ENCODE measurements at regions not wholly inside any gene's neighbourhood (a gene's known extent, or its start where the extent isn't known, plus 50 kb on each side); places are given as distances from the start of the nearest gene placed in this dataset.

DNA sequence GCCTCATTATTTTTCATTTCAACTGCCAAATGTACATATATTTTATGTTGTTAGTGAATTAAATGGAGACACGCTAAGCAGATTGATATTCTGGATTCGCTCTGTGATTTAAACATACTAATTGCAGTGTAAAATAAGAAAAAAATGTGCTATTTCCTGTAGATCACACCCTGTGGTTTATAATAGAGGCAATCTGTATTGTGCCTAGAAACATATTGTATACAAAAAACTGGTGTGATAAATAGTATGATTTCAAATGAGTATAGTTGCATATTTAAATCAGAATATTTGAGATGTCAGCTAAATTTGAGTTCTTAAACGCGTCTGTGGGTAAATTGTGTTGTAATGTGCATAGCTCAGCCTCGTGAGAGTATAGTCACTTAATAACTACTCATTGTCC, 643.9 kb downstream of the TBC1D4 start:
- H3K4me2 ChIP-seq (ENCODE audit: control insufficient read depth, insufficient read depth): no peak overlapping the region
- BruUV-seq (replicated peaks): no TSS peak
- intact Hi-C loops (cut with micrococcal nuclease; ENCODE audit: unreplicated experiment) (no loop called here), in situ Hi-C loops (cut with MboI) (no loop called here)
- SMC1A ChIA-PET (ENCODE audit: uncharacterized antibody, unreplicated experiment): no interaction called here
- no peaks in the 10 kb centered on the region for H3K4me1 ChIP-seq (ENCODE audit: control insufficient read depth, insufficient read depth, low read length)
- no peaks in the 10 kb centered on the region for H3K27me3 ChIP-seq (replicated peaks in 1 of 2; ENCODE audit: control insufficient read depth in 2 of 2, insufficient read depth in 2 of 2, low read length in 1 of 2)
- no peaks in the 10 kb centered on the region for H3K79me2 ChIP-seq (ENCODE audit: control insufficient read depth, insufficient read depth, low read length)
- no peak overlapping the region for H3K9ac ChIP-seq (ENCODE audit: control insufficient read depth, insufficient read depth, low read length)
- DNase-seq (ENCODE audit: low read depth, low spot score) (no peak), FAIRE-seq (no peak), ATAC-seq (no peak)
- RAD21 ChIA-PET (ENCODE audit: unreplicated experiment): no interaction called here
- WGBS (ENCODE audit: insufficient coverage, insufficient replicate concordance, low lambda C conversion rate, missing lambda C conversion rate): 33% methylated on average over 5 of the region's 5 CpGs
- no peaks in the 10 kb centered on the region for H3K9me3 ChIP-seq (replicated peaks; ENCODE audit: control insufficient read depth, insufficient read depth, low read length)
- no peaks in the 10 kb centered on the region for H3K36me3 ChIP-seq (ENCODE audit: control insufficient read depth in 2 of 2, insufficient read depth in 2 of 2, low read length in 1 of 2)
- POLR2A ChIA-PET: no interaction called here
- H3K27ac ChIP-seq (ENCODE audit: control insufficient read depth, insufficient read depth): no peak overlapping the region
- no peak overlapping the region for H2AFZ ChIP-seq (ENCODE audit: control insufficient read depth, low read depth, low read length)
- CTCF ChIA-PET: interaction anchor here (1.5 kb wide), 1 partner anchor 8 kb away, joined by 3 read pairs; no protein-coding TSS in a partner anchor
- H4K20me1 ChIP-seq (ENCODE audit: control insufficient read depth, insufficient read depth): no peaks in the 10 kb centered on the region
- TF ChIP-seq RBBP5 (conservative IDR thresholded peaks at IDR 0.05) (no peak), ZSCAN29 (IDR thresholded peaks at IDR 0.05) (no peak), SREBF2 (IDR thresholded peaks at IDR 0.05; ENCODE audit: low read length) (no peak), SRF (IDR thresholded peaks at IDR 0.05; ENCODE audit: low read depth in 2 of 2, low read length in 2 of 2) (no peak), ZNF384 (IDR thresholded peaks at IDR 0.05; ENCODE audit: borderline replicate concordance, low read depth, low read length) (no peak), RFX5 (IDR thresholded peaks at IDR 0.05; ENCODE audit: low read depth, low read length) (no peak), CBX3 (IDR thresholded peaks at IDR 0.05; ENCODE audit: borderline replicate concordance, low read depth) (no peak)
- H3K4me3 ChIP-seq: no peak overlapping the region

DNA sequence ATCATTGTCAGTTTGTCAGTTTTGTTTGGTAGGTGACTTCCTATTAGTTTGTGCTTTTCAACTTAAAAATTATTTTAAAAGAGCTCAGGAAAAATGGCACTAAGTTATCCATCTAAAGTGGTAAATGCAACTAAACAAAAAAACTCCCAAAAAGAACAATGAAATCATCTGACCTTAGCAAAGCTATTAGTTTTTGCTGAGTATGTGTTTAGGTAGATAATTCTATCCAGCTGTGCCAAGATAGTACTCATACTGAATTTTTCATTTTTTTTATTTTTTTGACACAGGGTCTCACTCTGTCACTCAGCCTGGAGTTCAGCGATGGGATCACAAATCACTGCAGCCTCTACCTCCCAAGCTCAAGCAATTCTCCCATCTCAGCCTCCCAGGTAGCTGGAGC, 645.3 kb downstream of the TBC1D4 start:
- POLR2A ChIA-PET: no interaction called here
- no peak for ATAC-seq
- DNase-seq (ENCODE audit: low read depth, low spot score): no peak
- CTCF ChIA-PET: interaction anchor here (1.3 kb wide), 1 partner anchor 19 kb away, joined by 3 read pairs; no protein-coding TSS in a partner anchor
- Histone ChIP-seq H3K9me3 (replicated peaks; ENCODE audit: control insufficient read depth, insufficient read depth, low read length) (no peaks in the 10 kb centered on the region), H3K27me3 (replicated peaks in 1 of 2; ENCODE audit: control insufficient read depth in 2 of 2, insufficient read depth in 2 of 2, low read length in 1 of 2) (no peaks in the 10 kb centered on the region), H3K4me3 (no peak overlapping the region), H3K4me2 (ENCODE audit: control insufficient read depth, insufficient read depth) (no peak overlapping the region), H3K4me1 (ENCODE audit: control insufficient read depth, insufficient read depth, low read length) (no peaks in the 10 kb centered on the region), H3K79me2 (ENCODE audit: control insufficient read depth, insufficient read depth, low read length) (no peaks in the 10 kb centered on the region), H2AFZ (ENCODE audit: control insufficient read depth, low read depth, low read length) (no peak overlapping the region), H4K20me1 (ENCODE audit: control insufficient read depth, insufficient read depth) (no peaks in the 10 kb centered on the region), H3K9ac (ENCODE audit: control insufficient read depth, insufficient read depth, low read length) (no peak overlapping the region), H3K27ac (ENCODE audit: control insufficient read depth, insufficient read depth) (no peak overlapping the region), H3K36me3 (ENCODE audit: control insufficient read depth in 2 of 2, insufficient read depth in 2 of 2, low read length in 1 of 2) (no peaks in the 10 kb centered on the region)
- 36% methylated on average over 1 of the region's 1 CpG for WGBS (ENCODE audit: insufficient coverage, insufficient replicate concordance, low lambda C conversion rate, missing lambda C conversion rate)
- in situ Hi-C loops (cut with MboI) (no loop called here), intact Hi-C loops (cut with micrococcal nuclease; ENCODE audit: unreplicated experiment) (no loop called here)
- FAIRE-seq: no peak
- no TSS peak for BruUV-seq (replicated peaks)
- SMC1A ChIA-PET (ENCODE audit: uncharacterized antibody, unreplicated experiment): interaction anchor here (1.6 to 2.1 kb wide), 2 partner anchors 9 to 20 kb away, joined by 3 to 4 read pairs; no protein-coding TSS in a partner anchor
- RAD21 ChIA-PET (ENCODE audit: unreplicated experiment): no interaction called here
- TF ChIP-seq, protein P1, sequence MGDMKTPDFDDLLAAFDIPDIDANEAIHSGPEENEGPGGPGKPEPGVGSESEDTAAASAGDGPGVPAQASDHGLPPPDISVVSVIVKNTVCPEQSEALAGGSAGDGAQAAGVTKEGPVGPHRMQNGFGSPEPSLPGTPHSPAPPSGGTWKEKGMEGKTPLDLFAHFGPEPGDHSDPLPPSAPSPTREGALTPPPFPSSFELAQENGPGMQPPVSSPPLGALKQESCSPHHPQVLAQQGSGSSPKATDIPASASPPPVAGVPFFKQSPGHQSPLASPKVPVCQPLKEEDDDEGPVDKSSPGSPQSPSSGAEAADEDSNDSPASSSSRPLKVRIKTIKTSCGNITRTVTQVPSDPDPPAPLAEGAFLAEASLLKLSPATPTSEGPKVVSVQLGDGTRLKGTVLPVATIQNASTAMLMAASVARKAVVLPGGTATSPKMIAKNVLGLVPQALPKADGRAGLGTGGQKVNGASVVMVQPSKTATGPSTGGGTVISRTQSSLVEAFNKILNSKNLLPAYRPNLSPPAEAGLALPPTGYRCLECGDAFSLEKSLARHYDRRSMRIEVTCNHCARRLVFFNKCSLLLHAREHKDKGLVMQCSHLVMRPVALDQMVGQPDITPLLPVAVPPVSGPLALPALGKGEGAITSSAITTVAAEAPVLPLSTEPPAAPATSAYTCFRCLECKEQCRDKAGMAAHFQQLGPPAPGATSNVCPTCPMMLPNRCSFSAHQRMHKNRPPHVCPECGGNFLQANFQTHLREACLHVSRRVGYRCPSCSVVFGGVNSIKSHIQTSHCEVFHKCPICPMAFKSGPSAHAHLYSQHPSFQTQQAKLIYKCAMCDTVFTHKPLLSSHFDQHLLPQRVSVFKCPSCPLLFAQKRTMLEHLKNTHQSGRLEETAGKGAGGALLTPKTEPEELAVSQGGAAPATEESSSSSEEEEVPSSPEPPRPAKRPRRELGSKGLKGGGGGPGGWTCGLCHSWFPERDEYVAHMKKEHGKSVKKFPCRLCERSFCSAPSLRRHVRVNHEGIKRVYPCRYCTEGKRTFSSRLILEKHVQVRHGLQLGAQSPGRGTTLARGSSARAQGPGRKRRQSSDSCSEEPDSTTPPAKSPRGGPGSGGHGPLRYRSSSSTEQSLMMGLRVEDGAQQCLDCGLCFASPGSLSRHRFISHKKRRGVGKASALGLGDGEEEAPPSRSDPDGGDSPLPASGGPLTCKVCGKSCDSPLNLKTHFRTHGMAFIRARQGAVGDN (IDR thresholded peaks at IDR 0.05): no peak
- TF ChIP-seq HDAC2 (IDR thresholded peaks at IDR 0.05) (no peak), MEF2B (IDR thresholded peaks at IDR 0.05; ENCODE audit: partially characterized antibody, poor library complexity, severe bottlenecking) (no peak), FOXM1 (IDR thresholded peaks at IDR 0.05; ENCODE audit: low read depth, low read length) (no peak), HCFC1 (IDR thresholded peaks at IDR 0.05; ENCODE audit: low read length) (no peak), NRF1 (conservative IDR thresholded peaks at IDR 0.05; ENCODE audit: low read depth, low read length) (no peak), SREBF1 (IDR thresholded peaks at IDR 0.05; ENCODE audit: low read length) (no peak), NFYA (IDR thresholded peaks at IDR 0.05; ENCODE audit: borderline replicate concordance, low read depth, low read length) (no peak), ELK1 (IDR thresholded peaks at IDR 0.05; ENCODE audit: low read depth, low read length) (no peak)
